HepG2 (cell line): ENCODE measurements at regions not wholly inside any gene's neighbourhood (a gene's known extent, or its start where the extent isn't known, plus 50 kb on each side); places are given as distances from the start of the nearest gene placed in this dataset.
"Not testable (repeated sequence)": the region's sequence is repeated elsewhere in the genome, so short reads cannot be mapped to it uniquely, and the experiment has no call there.

Source experiments
- ATAC-seq: fragments of 200-7000 bp; cut with Tn5 transposase; 3 replicates; pipeline ENCODE4 v1.9.1; 2020; ENCODE audit warnings: mild to moderate bottlenecking, moderate library complexity
- BruUV-seq: library from RNA; stranded (reverse); fragments of 400-500 nt; replicated peaks from 2 replicates; lab custom pipeline; 2021; lab: Mats Ljungman, UMichigan
- CTCF ChIA-PET: fragments of 300-600 bp; formaldehyde crosslinking; extraction: SDS; loops from one replicate; lab custom pipeline; 2021; ENCODE audit warnings: low total read pairs, inconsistent platforms, low intra/inter-chr PET ratio; lab: Yijun Ruan, JAX
- POLR2A ChIA-PET: fragments of 350-600 bp; sonication (Branson Sonifier 250); formaldehyde crosslinking; loops from one replicate; lab custom pipeline; 2020; ENCODE audit warnings: antibody characterized with exemption, inconsistent platforms; lab: Yijun Ruan, JAX
- DNase-seq: peaks from one replicate; pipeline ENCODE4 v3.0.0-alpha.2; 2015; ENCODE audit warnings: low spot score
- FAIRE-seq: peaks from 3 replicates; lab custom pipeline; 2011; peaks lifted over from hg19 to GRCh38; lab: Jason Lieb, UNC
- H2AFZ ChIP-seq: one replicate; pipeline ENCODE4 v1.6.1; 2011; ENCODE audit warnings: low read length, inconsistent platforms
- H3K27ac ChIP-seq: fragments of 300-600 bp; 3 replicates; pipeline ENCODE4 v1.8.0; 2011; ENCODE audit warnings: mixed run types, mild to moderate bottlenecking, mixed read lengths, low read length, inconsistent platforms; ENCODE audit not compliant: insufficient read depth; ENCODE audit errors: extremely low read length
- H3K27me3 ChIP-seq, 2 experiments: fragments of 200-600 bp in 1 of 2; 2 replicates in 1 of 2; 3 replicates in 1 of 2; pipeline versions ENCODE4 v1.6.0 to v1.8.0; 2011; ENCODE audit warnings: low read length in 2 of 2, mild to moderate bottlenecking in 2 of 2, moderate library complexity in 2 of 2, inconsistent platforms in 1 of 2; ENCODE audit not compliant: insufficient read depth in 2 of 2, control insufficient read depth in 1 of 2
- H3K36me3 ChIP-seq, 2 experiments: fragments of 200-600 bp in 1 of 2; replicated peaks in 1 of 2; 2 replicates in 1 of 2; 3 replicates in 1 of 2; pipeline versions ENCODE4 v1.5.1 to v1.8.0; 2011; ENCODE audit warnings: low read length in 2 of 2, inconsistent platforms in 1 of 2; ENCODE audit not compliant: insufficient read depth in 2 of 2, control insufficient read depth in 1 of 2
- H3K4me1 ChIP-seq: 2 replicates; pipeline ENCODE4 v1.5.1; 2012; ENCODE audit warnings: low read length, inconsistent platforms; ENCODE audit not compliant: insufficient read depth
- H3K4me2 ChIP-seq: 2 replicates; pipeline ENCODE4 v1.6.0; 2011; ENCODE audit warnings: low read depth, low read length, inconsistent platforms
- H3K4me3 ChIP-seq, 3 experiments: fragments of 200-600 bp in 1 of 3; sonication (generic), shearing (Covaris generic) in 1 of 3; replicated peaks in 1 of 3; 2 replicates each; pipeline ENCODE4 v1.5.1; 2011 to 2016; ENCODE audit warnings: low read length in 3 of 3, inconsistent platforms in 2 of 3, low read depth in 2 of 3, mild to moderate bottlenecking in 2 of 3, control low read depth in 1 of 3, mixed read lengths in 1 of 3; ENCODE audit not compliant: insufficient read depth in 1 of 3
- H3K79me2 ChIP-seq: one replicate; pipeline ENCODE4 v1.6.1; 2011; ENCODE audit warnings: low read length, inconsistent platforms; ENCODE audit not compliant: insufficient read depth
- H3K9ac ChIP-seq: 2 replicates; pipeline ENCODE4 v1.6.0; 2011; ENCODE audit warnings: mild to moderate bottlenecking, low read depth, low read length, inconsistent platforms; ENCODE audit not compliant: insufficient read depth
- H3K9me3 ChIP-seq: 2 replicates; pipeline ENCODE4 v1.5.1; 2012; ENCODE audit warnings: mild to moderate bottlenecking, low read length
- H4K20me1 ChIP-seq: 2 replicates; pipeline ENCODE4 v1.6.0; 2011; ENCODE audit warnings: inconsistent platforms, mild to moderate bottlenecking, low read length, moderate library complexity; ENCODE audit not compliant: insufficient read depth
- WGBS: methylation state at CpG from one replicate; pipeline ENCODE4 v1.1.6; 2017; ENCODE audit warnings: low lambda C conversion rate; 5-methylcytosine and 5-hydroxymethylcytosine counted together
- in situ Hi-C: cut with HindIII; loops from 2 replicates; pipeline ENCODE4 v1.10.0; 2017; ENCODE audit warnings: low pct_unique_long_range_greater_than_20kb; ENCODE audit not compliant: extremely low pct_ligation_motif_present
- intact Hi-C: fragments of 100-400 bp; cut with micrococcal nuclease; formaldehyde crosslinking; loops from one replicate; pipeline ENCODE4 v1.10.0; 2022; ENCODE audit not compliant: unreplicated experiment
- TF ChIP-seq, protein P1 (sequence below): sonication (generic); formaldehyde crosslinking; IDR thresholded peaks from 2 replicates; pipeline ENCODE4 v1.4.0; 2020; ENCODE audit warnings: mild to moderate bottlenecking, missing genetic modification reagents
- TF ChIP-seq, protein P2 (sequence below): sonication (generic); formaldehyde crosslinking; IDR thresholded peaks from 2 replicates; pipeline ENCODE4 v1.5.0; 2020; ENCODE audit warnings: missing genetic modification reagents

DNA sequence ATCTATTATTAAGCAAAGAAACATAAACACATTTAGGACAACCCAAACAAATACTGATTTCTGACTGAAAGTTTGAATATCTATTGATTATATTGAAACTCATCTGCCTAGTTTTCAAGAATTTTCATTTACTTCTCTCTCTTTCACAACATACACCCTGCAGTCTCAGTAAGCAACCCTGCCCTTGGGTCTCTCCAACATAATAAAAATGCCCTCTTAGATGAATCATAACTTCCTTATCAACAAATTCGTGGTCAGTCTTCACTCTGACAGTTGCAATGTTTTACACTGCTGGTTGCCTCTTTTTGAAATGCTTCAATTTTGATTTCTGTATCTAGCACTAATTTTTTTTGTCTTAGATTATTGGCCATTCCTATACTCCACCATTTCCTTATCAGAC, 122.0 kb downstream of the DDX11 start:
- DNase-seq, ATAC-seq, H3K4me3 ChIP-seq, H3K9me3 ChIP-seq, intact Hi-C loops, POLR2A ChIA-PET, H3K27ac ChIP-seq, BruUV-seq, H3K36me3 ChIP-seq, H4K20me1 ChIP-seq, H2AFZ ChIP-seq, in situ Hi-C loops, CTCF ChIA-PET, H3K79me2 ChIP-seq, H3K4me2 ChIP-seq, H3K4me1 ChIP-seq, H3K27me3 ChIP-seq, FAIRE-seq, H3K9ac ChIP-seq: not testable (repeated sequence)
- WGBS = 0% methylated on average over 1 of the region's 1 CpG

DNA sequence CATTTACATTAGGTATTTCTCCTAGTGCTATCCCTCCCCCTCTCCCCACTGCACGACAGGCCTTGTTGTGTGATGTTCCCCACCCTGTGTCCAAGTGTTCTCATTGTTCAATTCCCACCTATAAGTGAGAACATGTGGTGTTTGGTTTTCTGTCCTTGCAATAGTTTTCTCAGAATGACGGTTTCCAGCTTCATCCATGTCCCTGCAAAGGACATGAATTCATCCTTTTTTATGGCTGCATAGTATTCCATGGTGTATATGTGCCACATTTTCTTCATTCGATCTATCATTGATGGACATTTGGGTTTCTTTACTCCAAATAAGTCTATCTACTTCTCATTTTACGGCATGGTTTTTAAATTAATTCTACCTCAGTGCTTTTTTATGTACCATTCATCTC, 125.8 kb downstream of the DDX11 start:
- in situ Hi-C loops, H3K27ac ChIP-seq, H3K9me3 ChIP-seq, H3K79me2 ChIP-seq, H3K4me1 ChIP-seq, H4K20me1 ChIP-seq, H3K27me3 ChIP-seq, H3K4me3 ChIP-seq, ATAC-seq, H3K4me2 ChIP-seq, BruUV-seq, H3K36me3 ChIP-seq, FAIRE-seq, CTCF ChIA-PET, POLR2A ChIA-PET, H3K9ac ChIP-seq, intact Hi-C loops, H2AFZ ChIP-seq, DNase-seq: not testable (repeated sequence)
- WGBS = 2% methylated on average over 4 of the region's 4 CpGs

DNA sequence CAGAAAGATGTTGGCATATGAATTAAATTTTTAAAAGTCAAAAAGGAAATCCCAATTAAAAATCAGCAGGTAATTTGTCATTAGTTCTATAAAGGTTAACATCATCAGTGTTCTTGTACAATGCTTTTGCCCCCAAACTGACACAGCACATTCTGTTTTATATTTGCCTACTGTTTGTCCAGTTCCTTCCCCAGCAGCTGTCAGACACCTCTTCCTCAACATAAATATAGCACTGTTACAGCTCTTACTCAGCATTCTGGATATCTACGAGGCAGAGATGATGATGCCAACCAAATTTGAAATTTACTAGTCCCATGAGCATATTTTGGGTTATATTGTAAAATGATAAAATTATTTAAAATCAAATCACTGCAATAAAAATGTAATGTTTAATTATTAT, 124.6 kb downstream of the SINHCAF start:
- ATAC-seq = no peak
- Histone ChIP-seq H4K20me1 (no peaks in the 10 kb centered on the region), H3K9me3 (no peaks in the 10 kb centered on the region), H3K27me3 (no peaks in the 10 kb centered on the region; a peak in 1 of 5 replicates), H2AFZ (no peak overlapping the region), H3K4me1 (no peaks in the 10 kb centered on the region), H3K4me3 (no peak overlapping the region), H3K79me2 (no peaks in the 10 kb centered on the region), H3K4me2 (no peak overlapping the region), H3K27ac (no peak overlapping the region), H3K36me3 (no peaks in the 10 kb centered on the region), H3K9ac (no peak overlapping the region)
- in situ Hi-C loops = no loop called here
- FAIRE-seq = no peak
- ChIA-PET CTCF (no interaction called here), POLR2A (no interaction called here)
- intact Hi-C loops = no loop called here
- DNase-seq = no peak
- WGBS = 4% methylated on average over 1 of the region's 1 CpG
- no TSS peak for BruUV-seq
- TF ChIP-seq, protein P1, sequence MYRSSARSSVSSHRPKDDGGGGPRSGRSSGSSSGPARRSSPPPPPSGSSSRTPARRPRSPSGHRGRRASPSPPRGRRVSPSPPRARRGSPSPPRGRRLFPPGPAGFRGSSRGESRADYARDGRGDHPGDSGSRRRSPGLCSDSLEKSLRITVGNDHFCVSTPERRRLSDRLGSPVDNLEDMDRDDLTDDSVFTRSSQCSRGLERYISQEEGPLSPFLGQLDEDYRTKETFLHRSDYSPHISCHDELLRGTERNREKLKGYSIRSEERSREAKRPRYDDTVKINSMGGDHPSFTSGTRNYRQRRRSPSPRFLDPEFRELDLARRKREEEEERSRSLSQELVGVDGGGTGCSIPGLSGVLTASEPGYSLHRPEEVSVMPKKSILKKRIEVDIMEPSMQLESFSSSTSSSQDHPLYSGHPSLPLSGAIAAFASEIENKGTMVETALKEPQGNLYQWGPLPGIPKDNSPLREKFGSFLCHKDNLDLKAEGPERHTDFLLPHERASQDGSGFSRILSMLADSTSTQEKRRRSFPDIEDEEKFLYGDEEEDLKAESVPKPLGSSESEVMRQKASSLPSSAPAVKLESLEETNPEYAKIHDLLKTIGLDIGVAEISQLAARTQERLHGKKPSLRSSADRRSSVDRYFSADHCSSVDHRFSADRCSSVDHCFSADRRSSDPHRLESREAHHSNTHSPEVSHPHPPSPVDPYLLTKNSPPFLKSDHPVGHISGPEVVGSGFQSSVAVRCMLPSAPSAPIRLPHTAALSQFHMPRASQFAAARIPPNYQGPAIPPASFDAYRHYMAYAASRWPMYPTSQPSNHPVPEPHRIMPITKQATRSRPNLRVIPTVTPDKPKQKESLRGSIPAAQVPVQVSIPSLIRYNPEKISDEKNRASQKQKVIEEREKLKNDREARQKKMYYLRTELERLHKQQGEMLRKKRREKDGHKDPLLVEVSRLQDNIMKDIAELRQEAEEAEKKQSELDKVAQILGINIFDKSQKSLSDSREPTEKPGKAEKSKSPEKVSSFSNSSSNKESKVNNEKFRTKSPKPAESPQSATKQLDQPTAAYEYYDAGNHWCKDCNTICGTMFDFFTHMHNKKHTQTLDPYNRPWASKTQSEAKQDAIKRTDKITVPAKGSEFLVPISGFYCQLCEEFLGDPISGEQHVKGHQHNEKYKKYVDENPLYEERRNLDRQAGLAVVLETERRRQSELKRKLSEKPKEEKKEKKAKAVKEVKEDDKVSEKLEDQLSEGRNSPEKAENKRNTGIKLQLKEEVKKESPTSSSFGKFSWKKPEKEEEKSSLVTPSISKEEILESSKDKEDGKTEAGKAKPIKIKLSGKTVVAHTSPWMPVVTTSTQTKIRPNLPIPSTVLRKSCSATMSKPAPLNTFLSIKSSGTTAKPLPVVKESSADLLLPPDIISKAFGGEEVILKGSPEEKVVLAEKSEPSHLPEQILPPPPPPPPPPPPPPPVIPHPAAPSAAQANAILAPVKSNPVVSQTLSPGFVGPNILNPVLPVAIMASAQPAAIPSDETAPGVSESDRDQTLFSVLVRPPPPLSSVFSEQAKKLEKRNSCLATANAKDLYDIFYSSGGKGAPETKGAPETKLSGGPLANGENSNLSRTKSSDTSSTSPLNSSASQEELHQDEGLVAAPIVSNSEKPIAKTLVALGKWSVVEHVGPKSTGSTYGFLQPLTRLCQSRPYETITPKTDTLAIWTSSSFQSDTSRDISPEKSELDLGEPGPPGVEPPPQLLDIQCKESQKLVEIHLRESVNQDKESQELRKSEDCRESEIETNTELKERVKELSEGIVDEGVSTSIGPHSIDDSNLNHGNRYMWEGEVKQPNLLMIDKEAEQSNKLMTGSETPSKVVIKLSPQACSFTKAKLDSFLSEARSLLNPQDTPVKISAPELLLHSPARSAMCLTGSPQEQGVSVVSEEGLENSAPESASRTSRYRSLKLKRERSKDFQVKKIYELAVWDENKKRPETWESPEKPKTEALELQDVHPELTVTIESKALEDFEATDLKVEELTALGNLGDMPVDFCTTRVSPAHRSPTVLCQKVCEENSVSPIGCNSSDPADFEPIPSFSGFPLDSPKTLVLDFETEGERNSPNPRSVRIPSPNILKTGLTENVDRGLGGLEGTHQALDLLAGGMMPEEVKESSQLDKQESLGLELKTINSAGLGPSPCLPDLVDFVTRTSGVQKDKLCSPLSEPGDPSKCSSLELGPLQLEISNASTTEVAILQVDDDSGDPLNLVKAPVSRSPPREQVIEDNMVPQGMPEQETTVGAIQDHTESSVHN = no peak
- TF ChIP-seq, protein P2, sequence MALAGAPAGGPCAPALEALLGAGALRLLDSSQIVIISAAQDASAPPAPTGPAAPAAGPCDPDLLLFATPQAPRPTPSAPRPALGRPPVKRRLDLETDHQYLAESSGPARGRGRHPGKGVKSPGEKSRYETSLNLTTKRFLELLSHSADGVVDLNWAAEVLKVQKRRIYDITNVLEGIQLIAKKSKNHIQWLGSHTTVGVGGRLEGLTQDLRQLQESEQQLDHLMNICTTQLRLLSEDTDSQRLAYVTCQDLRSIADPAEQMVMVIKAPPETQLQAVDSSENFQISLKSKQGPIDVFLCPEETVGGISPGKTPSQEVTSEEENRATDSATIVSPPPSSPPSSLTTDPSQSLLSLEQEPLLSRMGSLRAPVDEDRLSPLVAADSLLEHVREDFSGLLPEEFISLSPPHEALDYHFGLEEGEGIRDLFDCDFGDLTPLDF (CRISPR knock-in tag) = no peak
